ENCODE measurements at regions not wholly inside any gene's neighbourhood (a gene's known extent, or its start where the extent isn't known, plus 50 kb on each side); places are given as distances from the start of the nearest gene placed in this dataset.
A peak's percentile ranks its signal among the peaks of the same experiment; 100 is the strongest.

DNA sequence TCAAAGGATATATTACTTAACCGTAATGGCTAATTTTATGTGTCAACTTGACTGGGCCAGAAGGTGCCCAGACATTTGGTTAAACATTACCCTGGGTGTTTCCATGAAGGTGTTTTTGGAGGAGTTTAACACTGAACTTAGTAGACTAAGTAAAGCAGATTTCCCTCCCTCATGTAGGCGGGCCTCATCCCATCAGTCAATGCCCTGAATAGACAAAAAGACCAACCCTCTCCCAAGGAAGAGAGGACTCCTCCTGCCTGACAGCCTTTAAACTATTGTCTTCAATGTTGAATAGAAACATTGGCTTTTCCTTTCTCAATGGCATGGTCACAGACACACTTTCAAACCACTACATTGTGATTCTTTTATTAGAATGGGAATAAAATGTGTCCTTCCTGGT is 121.9 kb downstream of the SETD4 start:
- no peak for DNase-seq (ENCODE audit: low read depth)

DNA sequence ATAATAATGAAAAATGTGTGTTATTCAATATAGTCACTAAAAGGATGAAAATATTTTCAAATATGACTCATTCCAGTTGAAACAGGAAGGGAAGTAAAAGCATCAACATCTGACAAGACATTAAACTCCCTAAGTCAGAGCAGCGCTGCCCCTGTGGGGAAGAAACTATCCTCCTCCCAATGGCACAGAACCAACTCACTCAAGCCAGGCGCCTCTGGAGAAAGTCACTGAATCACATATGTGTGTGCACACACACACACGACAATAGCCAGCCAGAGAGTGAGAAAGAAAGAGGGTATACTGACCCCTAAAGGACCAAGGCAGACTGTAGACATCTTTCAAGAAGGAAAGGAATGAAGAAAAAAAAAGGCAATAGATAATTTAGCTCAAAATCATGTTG is 126.9 kb downstream of the SETD4 start:
- peak; percentile 94 for DNase-seq (ENCODE audit: low read depth)

DNA sequence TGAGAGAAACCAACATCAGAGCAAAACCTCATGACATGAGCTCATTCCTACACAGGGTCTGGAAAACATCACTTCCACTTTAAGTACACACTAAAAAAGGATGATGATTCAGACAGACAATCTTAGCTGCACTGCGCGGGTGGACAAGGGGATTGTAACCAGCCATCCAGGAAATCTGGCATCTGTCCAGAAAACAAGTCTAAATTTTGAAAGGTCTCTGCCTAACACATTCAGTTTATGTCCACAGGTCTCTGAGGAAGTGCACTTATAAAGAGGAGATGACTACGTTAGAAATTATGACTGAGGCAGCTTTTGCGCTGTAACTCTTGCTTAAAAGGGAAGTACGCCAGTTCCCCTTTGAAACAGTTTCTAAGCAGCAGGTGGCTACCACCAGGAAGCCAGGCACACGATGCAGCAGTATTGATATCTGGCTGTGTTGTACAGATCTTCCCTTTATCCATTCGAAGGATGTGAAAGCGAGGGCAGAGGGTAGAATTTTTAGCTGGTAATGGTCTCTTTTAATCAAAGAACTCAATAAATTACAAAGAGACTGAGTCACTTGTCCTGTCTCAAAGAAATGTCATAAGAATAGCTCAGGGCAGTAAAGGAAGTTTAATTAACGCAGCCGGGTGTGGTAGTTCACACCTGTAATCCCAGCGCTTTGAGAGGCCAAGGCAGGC is 128.0 kb downstream of the SETD4 start:
- peak; percentile 96 for DNase-seq (ENCODE audit: low read depth)

DNA sequence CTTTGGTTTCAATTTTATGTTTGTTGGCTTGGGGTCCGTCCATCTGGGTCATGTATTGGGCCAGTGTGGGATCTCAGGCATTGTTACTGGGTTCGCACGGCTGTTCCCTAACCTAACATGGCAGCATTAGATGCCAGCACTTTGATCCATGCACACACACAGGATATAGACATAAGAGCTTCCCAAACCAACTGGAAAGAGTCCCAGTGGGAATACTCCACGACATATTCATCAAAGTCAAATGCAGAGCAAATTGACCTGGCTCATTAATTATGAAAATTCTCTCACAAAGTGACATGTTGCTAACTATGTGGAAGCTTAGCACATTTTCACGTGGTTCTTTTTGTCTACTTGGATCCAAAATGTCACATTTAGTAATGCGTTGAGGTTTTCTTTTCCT is 130.4 kb downstream of the SETD4 start:
- DNase-seq (ENCODE audit: low read depth): no peak

DNA sequence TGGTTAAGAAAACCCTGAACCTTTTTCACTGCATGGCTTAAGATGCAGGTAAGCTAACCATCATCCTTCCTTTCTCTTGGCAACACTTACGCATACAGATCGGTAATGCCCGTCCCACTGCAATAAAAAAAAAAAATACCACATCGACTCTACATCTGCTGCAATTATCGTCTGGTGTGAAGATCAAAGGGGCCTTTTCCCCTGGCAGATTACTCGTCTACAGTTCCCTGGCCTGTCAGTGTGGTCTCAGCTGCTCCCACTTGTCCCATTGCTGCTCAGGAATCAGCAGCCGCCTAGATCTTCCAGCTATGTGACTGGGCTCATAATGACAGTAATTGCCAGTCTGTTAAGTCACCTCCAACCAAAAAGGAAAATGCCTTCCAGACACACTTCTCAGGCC is 133.1 kb downstream of the SETD4 start:
- DNase-seq (ENCODE audit: low read depth): no peak

DNA sequence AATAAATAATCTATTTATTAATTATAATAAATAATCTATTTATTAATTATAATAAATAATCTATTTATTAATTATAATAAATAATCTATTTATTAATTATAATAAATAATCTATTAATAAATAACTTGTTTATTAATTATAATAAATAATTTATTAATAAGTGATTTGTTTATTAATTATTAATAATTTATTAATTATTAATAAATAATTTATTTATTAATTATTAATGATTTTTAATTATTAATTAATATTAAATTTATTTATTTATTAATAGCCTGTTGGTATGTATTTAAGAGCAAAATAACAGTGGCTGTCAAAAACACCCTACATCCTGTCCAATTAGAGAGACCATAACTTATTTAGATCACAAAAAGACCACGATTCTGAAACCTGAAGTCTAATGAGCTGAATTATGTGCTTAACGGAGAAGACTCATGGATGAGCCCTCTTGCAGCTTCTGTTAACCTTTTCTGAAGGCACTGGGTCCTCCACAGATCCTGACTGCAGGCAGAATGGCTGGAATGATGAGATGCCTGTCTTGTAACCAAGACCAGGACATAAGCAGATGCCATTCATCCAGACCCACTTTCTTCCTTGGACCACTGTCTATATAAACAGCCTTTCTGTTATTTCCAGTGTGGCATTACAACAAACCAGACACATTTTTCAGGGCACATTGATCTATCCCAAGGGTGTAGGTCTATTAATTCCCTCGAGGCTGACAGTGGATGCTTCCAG is 134.2 kb downstream of the SETD4 start:
- no peak for DNase-seq (ENCODE audit: low read depth)

DNA sequence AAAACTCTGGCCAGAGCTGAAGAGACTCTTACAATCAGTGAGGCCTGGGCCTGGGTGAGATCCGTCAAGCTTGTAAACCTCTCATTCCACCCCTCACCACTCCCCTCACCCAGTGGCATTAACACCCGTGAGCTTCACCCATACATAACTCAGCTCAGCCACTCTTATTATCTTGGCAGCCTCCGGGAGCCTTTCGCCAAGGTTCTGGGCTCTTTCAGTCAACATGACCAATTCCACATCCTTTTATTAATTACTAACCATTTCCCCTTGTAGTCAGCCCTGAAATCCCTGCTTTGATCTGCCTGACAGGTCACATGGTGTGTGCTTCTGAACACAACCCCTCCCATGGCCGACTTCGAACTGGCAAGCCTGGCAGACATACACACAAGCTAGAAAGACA is 134.8 kb downstream of the SETD4 start:
- DNase-seq (ENCODE audit: low read depth): peak; percentile 90

DNA sequence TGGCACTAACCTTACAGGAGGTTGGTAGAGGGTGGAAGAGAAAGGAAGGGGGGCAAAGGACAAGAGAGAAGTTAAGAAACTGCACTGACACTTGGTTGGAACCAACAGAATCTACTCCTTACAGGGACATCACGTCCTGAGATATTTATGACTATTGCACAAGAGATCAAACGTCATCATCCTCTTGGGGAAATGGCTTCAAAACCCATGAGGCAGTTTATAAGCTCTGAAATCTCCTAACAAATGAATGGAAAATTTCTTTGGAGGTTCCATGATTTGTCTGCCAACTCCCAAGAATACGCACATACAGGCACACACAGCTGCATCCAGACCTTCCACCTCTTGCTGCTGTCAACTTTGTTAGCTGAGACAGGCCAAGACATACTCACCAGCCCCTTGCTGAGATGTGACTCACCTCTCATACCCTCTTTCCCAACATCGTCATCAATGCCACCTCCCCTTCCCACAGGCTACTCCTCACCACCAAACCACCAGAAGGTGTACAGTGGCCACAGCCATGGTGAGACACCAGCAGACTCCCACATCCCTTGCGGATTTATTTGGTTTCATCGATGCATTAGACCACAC is 135.5 kb downstream of the SETD4 start:
- DNase-seq (ENCODE audit: low read depth): peak; percentile 99

DNA sequence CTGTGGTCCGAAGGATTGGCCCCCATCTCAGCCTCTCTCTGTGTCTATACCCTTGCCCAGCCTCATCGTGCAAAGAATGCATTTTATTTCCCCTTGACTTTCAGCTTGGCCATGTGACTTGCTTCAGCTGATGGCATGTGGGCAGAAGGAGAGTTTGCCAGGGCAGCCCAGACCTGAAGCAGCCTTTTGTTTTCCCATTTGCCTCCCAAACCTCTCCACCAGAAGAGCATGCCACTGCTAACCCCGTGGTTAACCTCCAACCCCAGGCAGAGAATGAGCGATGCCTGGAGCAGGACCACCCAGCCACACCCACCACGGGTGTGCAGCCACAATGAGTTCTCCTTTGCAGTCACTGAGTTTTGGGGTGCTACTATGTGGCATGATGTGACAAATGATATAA is 136.4 kb downstream of the SETD4 start:
- DNase-seq (ENCODE audit: low read depth): peak; percentile 21

DNA sequence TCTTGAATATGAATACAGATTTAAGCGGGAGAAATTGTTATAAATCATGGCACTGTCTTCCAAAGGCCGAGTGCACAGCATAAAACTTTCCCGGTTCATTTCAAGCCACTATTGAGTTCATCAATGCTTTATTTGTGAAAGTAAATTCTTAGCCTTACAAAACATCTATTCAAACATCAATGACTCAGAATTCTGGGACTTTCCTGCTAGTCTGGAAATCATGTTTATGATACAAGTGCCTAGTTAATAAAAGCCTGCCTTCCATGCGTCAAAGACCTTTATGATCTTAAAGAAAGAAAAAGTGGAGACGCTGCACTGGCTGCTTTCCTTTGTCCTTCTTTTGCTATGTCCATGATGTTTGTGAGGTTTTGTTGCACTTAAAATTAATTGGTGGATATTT is 137.7 kb downstream of the SETD4 start:
- DNase-seq (ENCODE audit: low read depth): peak; percentile 20

DNA sequence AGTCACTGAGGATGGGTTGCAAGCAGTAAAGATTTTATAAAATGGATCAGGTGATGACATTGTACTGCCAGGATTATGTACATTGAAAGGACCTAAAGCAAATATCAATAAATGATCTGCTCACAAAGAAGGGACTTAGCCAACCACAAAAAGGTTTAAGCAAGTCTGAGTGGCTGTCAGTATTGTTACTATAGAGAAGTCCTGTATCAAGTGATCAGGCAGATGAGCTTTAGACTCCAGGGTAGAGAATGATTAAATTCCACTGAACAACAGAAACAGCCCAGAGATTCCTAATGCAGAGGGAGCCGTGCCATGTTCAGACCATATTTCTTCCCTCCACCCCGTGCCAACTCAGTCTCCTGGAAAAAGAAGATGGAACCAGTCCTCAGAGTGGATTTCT is 138.9 kb downstream of the SETD4 start:
- DNase-seq (ENCODE audit: low read depth): no peak

DNA sequence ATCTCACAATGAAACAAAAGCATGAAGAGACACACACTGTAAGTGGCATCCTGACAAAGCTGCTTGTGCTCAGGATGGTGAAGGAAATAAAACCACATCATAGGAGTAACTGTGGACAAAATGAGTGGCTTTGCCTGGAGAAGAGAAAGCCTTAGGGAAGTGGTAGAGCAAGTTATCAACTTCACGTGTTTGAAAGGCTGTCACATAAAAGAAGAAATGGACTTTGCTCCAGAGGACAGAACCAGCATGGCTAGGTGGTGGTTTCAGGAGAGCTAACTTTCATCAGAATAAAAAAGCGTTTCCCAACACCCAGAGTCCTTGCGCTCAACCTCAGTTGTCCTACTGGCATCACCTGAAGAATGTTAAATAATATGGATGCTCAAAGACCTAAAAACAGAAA is 139.9 kb downstream of the SETD4 start:
- no peak for DNase-seq (ENCODE audit: low read depth)

DNA sequence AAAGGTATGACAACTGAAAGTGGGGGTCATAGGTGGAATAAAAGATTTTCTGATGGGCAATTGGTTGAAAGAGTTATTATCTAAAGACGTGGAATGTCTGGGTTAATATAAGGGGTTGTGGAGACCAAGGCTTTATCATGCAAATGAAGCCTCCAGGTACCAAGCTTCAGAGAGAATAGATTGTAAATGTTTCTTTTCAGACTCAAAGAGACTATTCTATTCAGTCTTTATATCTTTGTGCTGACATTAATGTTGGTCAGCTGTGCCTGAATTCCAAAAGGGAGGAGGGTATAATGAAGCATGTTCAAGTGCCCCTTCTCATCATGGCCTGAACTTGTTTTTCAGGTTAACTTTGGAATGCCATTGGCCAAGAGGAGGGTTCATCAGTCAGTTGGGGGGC is 145.3 kb downstream of the SETD4 start:
- DNase-seq (ENCODE audit: low read depth): no peak

DNA sequence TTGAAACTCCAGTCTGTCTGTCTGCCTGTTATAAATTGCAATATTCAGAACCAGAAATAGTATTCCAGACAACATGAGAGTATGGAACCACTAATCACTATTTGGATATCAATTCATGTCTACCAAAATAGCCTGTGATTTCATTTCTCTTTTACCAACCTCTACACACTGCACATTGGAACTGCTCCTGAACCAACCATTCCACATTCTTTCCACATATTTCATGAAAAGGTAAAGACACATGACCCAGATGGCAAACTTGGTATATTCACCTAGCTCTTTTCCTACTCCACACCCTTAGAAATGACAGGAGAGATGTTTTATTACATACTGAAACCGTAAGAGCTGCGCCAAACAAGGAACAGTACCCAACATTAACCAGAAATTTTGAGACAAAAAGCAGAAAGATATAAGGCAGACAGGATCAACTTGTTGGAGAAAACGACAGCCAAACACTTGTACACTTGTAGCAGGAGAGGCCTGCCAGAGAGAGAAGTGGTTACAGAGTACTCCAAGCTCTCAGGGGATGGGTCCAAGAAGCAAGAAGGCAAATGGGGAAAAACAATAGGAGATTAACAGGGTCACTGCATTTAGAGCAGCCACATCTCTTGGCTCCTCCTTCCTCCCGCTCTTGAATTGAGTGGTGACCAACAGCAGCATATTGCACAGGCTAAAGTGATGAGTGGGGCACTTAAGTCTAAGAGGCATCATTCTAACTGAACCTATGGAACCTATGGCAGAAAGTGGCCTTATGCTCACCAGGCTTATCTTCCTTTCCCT is 148.7 kb downstream of the SETD4 start:
- DNase-seq (ENCODE audit: low read depth): no peak

DNA sequence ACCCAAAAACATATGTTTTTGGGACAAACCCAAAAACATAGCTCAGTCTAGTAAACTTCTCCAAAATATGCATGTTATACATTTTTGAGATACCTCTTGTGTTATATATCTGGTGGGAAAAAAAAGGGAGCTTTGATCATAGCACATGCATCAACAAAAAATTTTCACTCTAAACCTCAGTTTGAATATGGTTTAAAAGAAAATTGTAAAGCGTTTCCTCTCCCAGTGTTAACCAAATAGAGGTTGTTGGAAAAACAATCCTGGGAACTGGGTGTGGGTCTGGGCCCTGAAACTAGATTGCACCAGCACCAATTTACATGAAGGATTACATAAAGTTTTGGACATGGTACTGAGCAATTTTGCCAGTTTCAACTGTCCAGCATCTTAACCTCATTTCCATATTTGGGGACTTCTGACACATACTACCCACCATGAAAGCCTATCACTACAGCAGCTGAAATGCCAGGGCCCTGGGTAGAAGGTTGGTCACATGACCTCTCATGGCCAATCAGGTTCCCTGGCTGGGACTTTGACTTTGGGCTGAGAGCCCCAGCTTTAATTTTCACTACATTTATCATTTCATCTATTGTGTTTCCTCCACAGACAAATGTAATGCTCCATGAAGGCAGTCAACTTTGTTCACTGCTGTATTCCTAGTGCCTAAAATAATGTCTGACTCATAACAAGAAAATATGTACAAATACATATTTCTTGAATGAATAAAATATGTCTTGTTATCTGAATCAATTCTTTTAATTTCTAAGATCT is 150.7 kb downstream of the SETD4 start:
- no peak for DNase-seq (ENCODE audit: low read depth)

DNA sequence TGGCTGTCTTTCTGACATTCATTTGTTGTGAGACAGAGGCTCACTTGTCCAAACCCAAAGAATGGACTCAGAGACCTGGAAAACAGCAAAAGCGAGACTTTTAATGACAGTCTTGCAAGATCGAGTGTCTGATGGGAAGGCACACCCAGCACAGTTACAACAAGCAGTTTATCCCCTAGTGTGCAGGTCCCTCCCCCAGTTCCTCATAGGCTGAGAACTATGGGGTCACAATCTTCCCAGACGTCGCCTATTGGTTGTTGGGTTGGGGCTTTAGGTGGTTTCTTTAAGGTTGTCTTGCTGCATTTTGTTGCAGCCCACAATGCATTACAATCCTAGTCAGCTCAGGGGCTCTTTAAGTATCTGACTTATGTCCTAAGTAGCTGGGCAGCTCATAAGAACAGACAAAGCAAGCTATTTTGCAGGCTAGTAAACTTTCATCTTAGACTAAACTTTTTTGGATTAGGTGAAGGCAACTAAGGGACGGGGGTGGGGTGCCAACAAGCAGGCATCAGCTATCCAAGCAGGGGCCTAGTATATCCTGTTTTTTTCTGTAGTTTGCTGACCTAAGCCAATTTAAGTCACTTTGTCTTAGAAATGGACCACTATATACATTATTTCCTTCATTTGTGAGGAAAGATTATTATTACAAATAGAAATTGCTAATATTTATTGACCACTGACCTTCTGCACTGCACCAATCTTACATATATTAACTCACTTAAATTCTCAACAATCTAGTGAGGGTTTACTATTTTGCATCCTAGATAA is 151.8 kb downstream of the SETD4 start:
- DNase-seq (ENCODE audit: low read depth): no peak

DNA sequence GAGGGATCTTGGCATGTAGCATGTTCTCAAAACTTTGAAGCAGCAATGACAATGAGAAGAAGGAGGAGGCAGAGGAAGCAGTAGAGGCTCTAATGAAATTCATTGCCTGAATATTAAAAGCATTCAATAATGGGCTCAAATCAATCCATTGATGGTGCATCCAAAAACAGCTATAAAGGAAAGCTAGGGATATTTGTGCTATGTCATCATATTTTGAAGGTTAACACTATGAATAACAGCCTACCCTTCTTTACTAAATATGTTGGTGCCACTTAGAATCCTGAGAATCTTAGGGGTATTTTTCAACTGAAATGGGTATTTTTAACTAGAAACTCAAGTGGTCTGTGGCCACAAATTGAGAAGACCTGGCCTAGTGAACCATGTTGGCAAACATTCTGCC is 153.7 kb downstream of the SETD4 start:
- no peak for DNase-seq (ENCODE audit: low read depth)

DNA sequence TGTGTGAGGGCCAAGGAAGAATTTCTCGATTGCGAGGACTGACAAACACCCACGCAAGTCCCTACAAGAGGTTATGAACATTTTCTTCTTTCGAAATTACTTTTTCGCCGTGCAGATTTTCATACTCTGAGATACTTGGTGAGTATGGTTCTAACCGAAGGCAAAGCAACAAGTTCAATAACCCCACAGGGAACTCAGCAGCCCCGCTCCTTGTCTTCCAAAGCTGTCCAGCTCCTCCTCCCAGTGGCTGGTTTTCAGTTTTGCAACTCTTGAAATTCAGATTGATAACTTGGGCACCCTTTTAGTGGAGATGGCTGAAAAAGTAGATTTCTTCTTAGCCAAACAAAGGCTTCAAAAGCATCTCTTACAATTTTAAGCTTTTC is 154.4 kb downstream of the SETD4 start:
- DNase-seq (ENCODE audit: low read depth): no peak

DNA sequence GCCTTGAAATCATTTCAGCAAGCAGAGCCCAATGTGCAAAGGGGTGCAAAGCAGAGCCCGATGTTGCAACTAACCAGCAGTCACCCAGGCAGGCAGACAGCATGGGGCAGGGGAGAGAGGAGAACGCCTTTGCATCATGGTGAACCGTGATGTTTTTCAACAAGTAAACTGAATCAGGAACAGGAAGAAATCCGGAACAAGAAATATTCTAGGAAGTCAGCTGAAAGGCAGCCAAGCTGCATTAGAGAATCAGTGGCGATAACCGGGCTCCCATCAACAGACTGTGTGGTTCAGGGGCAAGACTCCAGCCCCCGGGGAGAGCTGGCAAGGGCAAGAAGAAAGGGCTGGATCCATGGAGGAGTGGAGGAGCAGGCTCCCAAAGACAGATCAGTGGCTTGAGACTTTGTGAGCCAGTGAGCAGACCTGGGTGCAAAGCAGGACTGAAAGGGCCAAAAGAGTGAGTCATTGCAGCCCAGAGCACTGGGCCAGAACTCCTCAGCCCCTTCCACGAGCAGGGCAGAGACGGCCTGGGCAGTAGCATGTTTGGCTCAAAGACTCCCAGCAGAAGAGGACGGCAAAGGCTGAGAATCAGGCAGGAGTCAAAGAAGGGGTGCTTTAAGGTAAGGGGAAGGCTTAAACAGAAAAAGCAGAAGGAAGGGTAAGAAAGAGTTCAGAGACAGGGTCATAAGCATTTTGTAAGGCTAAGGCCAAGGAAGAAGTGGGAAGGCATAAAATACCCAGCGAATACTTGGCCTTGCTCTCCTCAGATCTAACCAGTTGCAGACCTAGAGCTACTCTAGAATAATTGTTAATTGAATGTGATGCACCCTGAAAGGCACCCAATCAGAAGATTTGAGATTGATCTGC is 155.0 kb downstream of the SETD4 start:
- no peak for DNase-seq (ENCODE audit: low read depth)

DNA sequence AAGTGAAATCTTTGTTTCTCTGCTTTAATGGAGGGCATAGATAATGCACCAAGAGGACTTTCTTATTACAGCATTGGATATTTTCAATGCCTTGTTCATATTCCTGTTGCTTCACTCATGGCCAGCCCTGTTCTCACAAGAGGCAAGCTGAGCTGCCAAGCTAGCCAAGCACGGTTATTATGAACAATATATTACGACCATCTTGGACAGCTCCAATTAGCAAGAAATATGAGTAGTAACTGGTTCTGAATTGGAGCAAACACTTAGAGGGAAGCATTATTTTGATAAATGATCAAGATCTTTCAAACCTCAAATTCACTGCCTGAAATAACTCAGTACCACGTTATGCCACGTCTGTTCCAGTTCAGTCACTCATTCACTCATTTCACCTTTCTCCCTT is 159.8 kb downstream of the SETD4 start:
- no peak for DNase-seq (ENCODE audit: low read depth)

Measured in HT1080 (cell line).